ENCODE measurements at regions not wholly inside any gene's neighbourhood (a gene's known extent, or its start where the extent isn't known, plus 50 kb on each side); places are given as distances from the start of the nearest gene placed in this dataset.

DNA sequence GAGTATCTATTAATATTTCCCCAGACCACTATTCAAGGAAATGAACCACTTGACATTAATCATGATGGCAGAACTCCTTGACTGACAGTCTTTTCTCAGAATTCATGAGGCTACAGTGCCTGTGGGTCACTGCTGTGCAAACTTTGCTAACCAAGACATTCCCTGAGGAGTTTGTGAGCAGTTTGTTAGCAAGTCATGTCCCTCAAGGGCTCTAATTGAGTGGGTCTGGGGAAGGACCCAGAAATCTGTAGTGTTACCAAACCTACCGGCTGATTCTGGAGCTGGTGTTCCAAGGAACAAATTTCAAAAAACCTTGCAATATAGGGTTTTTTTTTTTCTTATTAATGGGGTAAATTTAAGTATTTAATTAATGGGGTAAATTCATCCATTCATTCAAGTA lies 103.2 kb upstream of the VANGL1 start:
- H2BK15ac ChIP-seq (ENCODE audit: low read depth, low read length): no peak overlapping the region
- H3K27ac ChIP-seq (ENCODE audit: insufficient read length, low read depth, low read length): no peak overlapping the region
- H3K23me2 ChIP-seq (ENCODE audit: insufficient read length, low read depth, low read length, poor library complexity, severe bottlenecking): no peaks in the 10 kb centered on the region
- no peaks in the 10 kb centered on the region for H3K79me2 ChIP-seq (ENCODE audit: insufficient read depth, low read length)
- H3K4ac ChIP-seq (ENCODE audit: low read depth, low read length): no peak overlapping the region
- no peak overlapping the region for H2BK5ac ChIP-seq (ENCODE audit: insufficient read length, low read length)
- H2BK120ac ChIP-seq (ENCODE audit: low read depth, low read length, poor library complexity, severe bottlenecking): no peak overlapping the region
- no peak overlapping the region for H3K23ac ChIP-seq (ENCODE audit: insufficient read length, low read depth, low read length)
- TF ChIP-seq, protein P1, sequence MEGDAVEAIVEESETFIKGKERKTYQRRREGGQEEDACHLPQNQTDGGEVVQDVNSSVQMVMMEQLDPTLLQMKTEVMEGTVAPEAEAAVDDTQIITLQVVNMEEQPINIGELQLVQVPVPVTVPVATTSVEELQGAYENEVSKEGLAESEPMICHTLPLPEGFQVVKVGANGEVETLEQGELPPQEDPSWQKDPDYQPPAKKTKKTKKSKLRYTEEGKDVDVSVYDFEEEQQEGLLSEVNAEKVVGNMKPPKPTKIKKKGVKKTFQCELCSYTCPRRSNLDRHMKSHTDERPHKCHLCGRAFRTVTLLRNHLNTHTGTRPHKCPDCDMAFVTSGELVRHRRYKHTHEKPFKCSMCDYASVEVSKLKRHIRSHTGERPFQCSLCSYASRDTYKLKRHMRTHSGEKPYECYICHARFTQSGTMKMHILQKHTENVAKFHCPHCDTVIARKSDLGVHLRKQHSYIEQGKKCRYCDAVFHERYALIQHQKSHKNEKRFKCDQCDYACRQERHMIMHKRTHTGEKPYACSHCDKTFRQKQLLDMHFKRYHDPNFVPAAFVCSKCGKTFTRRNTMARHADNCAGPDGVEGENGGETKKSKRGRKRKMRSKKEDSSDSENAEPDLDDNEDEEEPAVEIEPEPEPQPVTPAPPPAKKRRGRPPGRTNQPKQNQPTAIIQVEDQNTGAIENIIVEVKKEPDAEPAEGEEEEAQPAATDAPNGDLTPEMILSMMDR (conservative IDR thresholded peaks at IDR 0.05): no peak
- no peaks in the 10 kb centered on the region; the same call in 1 of the 2 replicates for H3K27me3 ChIP-seq (ENCODE audit: insufficient read depth, low read length)
- H4K5ac ChIP-seq (ENCODE audit: insufficient read length, low read depth, low read length): no peak overlapping the region
- H3T11ph ChIP-seq (ENCODE audit: low read length): no peak overlapping the region
- Mint-ChIP-seq H3K4me3 (no peak overlapping the region), H3K9me3 (no peaks in the 10 kb centered on the region; a peak in 3 of 5 replicates), H3K27ac (no peak overlapping the region), H3K36me3 (ENCODE audit: insufficient read depth in 1 of 3, low read depth in 3 of 3) (peaks cover 0 to 1% (median 0%) of the 10 kb centered on the region in 3 experiments; a peak in 1 of 7 replicates), H3K4me1 (peaks cover 0 to 3% of the 10 kb centered on the region in 2 experiments; a peak in 1 of 4 replicates), H3K27me3 (ENCODE audit: low read depth) (peaks cover 5% of the 10 kb centered on the region)
- H3K18ac ChIP-seq (ENCODE audit: insufficient read length, low read depth, low read length): no peak overlapping the region
- no peak overlapping the region for H3K9ac ChIP-seq (ENCODE audit: extremely low read depth, insufficient read length, low read length)
- no peaks in the 10 kb centered on the region for H4K20me1 ChIP-seq (ENCODE audit: control insufficient read depth, insufficient read depth, insufficient read length)
- H4K91ac ChIP-seq (ENCODE audit: insufficient read length, low read depth, low read length): no peak overlapping the region
- H3K4me2 ChIP-seq (ENCODE audit: insufficient read depth, insufficient read length, low read length): no peak overlapping the region
- WGBS (ENCODE audit: extremely low coverage, insufficient read length, low lambda C conversion rate): no CpG with 5 or more reads among the region's 1 CpG
- H2BK12ac ChIP-seq (ENCODE audit: insufficient read length, low read depth, low read length): no peak overlapping the region
- H3K79me1 ChIP-seq (ENCODE audit: insufficient read depth, low read depth, low read length, poor library complexity, severe bottlenecking): no peaks in the 10 kb centered on the region
- no peak overlapping the region for H2AFZ ChIP-seq (ENCODE audit: low read length)
- no peak overlapping the region for H3K14ac ChIP-seq (ENCODE audit: insufficient read depth, low read length)
- DNase-seq: no peak
- H3K56ac ChIP-seq (ENCODE audit: insufficient read length, low read depth, low read length): no peak overlapping the region
- H4K8ac ChIP-seq (replicated peaks; ENCODE audit: insufficient read length, low read depth, low read length): no peak overlapping the region
- H3K4me1 ChIP-seq (ENCODE audit: insufficient read depth, low read length): no peaks in the 10 kb centered on the region
- no peak overlapping the region for H2AK5ac ChIP-seq (ENCODE audit: insufficient read length, low read length)
- H3K9me3 ChIP-seq (ENCODE audit: control insufficient read depth, low read depth, low read length): no peaks in the 10 kb centered on the region
- H2BK20ac ChIP-seq (ENCODE audit: low read depth, low read length, poor library complexity, severe bottlenecking): no peak overlapping the region

Data from H9 (cell line).